Sciatic nerve (tissue), 2 donors: ENCODE measurements at regions not wholly inside any gene's neighbourhood (a gene's known extent, or its start where the extent isn't known, plus 50 kb on each side); places are given as distances from the start of the nearest gene placed in this dataset.

Experiments
- ATAC-seq: fragments of 200-7000 bp; cut with Tn5 transposase; one replicate; pipeline ENCODE4 v1.9.1; 2020; ENCODE audit warnings: mild to moderate bottlenecking, moderate library complexity
- DNase-seq: peaks from one replicate; pipeline ENCODE4 v3.0.0-alpha.2; 2020; ENCODE audit warnings: low spot score
- intact Hi-C: fragments of 100-400 bp; cut with DNase I; formaldehyde crosslinking; loops from one replicate; pipeline ENCODE4 v1.14.2; 2022
- donor health status: DM: no; HTN: no; CAD: no.
- donor health status: DM: no; HTN: no; CAD: no.

GRCh38 chr2:10520154-10520553 lies 72.0 kb upstream of the ODC1 start:
- intact Hi-C loops, result no loop called here
- ATAC-seq (no peak), DNase-seq (peak; percentile 37)

DNA sequence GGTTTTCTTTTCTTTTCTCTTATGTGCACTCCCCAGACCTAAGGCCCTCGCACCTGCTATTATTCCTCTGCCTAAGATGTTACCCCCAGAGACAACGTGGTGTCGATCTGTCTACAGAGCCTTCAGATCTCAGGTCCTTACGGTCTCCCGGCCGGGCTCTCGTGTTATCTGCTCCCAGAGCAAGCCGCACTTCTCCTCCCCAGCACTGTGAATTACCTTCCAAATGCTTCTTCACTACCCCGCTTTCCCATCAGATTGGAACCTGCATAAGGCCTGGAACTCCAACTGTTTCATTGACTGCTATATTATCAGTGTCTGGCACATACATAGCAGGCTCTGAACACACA lies 71.2 kb upstream of the ODC1 start:
- ATAC-seq, result no peak
- peak; percentile 32 for DNase-seq
- intact Hi-C loops, result loop anchor here (2.0 kb wide), 1 partner anchor 53 kb away; no protein-coding TSS in a partner anchor

- intact Hi-C loops, result loop anchor here (2.0 kb wide), 1 partner anchor 52 kb away; no protein-coding TSS in a partner anchor
- DNase-seq (peak; percentile 37), ATAC-seq (no peak)
These were observed 70.6 kb upstream of the ODC1 start for GRCh38 chr2:10518470-10519393.

GRCh38 chr2:10517351-10518043 lies 69.4 kb upstream of the ODC1 start:
- DNase-seq (peak; percentile 31), ATAC-seq (no peak)
- intact Hi-C loops, result loop anchor here (2.0 kb wide), 1 partner anchor 51 kb away; no protein-coding TSS in a partner anchor

DNA sequence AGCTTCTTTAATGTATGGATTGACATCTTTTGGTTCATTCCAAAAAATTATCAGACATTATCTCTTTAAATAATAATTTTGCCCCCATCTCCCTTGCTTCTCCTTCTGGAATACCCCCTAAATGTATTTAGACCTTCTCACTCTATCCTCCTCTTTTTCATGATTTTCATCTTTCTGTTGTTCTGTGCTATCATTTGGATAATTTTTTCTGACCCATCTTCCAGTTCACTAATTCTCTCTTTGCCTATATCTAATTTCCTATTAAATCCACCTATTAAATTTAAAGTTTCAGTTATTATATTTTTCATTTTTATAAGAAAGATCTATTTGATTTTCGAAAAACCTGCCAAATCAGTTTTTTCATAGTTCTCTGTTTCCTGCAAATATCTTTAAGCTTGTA lies 67.8 kb upstream of the ODC1 start:
- no peak for DNase-seq
- intact Hi-C loops, result no loop called here
- no peak for ATAC-seq

GRCh38 chr2:10514743-10515142 lies 66.6 kb upstream of the ODC1 start:
- ATAC-seq, result no peak
- intact Hi-C loops, result no loop called here
- peak; percentile 9 for DNase-seq

- intact Hi-C loops, result no loop called here
- DNase-seq (peak; percentile 18), ATAC-seq (no peak)
These were observed 66.1 kb upstream of the ODC1 start for GRCh38 chr2:10514273-10514672.

- ATAC-seq, result no peak
- peak; percentile 15 for DNase-seq
- intact Hi-C loops, result no loop called here
These were observed 65.1 kb upstream of the ODC1 start for GRCh38 chr2:10513201-10513600.

DNA sequence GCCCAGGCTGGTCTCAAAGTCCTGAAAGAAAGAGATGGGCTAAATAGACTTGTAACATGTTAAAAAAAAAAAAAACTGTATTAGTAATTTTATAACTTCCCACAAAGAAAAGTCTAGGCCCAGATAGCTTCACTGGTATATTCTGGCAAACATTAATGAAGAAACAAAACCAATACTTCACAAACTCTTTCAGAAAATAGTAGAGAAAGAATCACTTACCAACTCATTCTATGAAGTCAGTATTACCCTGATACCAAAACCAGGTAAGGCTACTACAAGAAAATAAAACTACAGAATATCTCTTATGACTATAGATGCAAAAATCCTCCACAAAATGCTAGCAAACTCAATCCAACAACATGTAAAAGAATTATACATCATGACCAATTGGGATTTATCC lies 59.9 kb upstream of the ODC1 start:
- no peak for ATAC-seq
- intact Hi-C loops, result no loop called here

GRCh38 chr2:10507106-10507505 lies 59.0 kb upstream of the ODC1 start:
- ATAC-seq (no peak), DNase-seq (peak; percentile 27)
- intact Hi-C loops, result no loop called here

More for the DNA sequence above, 59.9 kb upstream of the ODC1 start:
- DNase-seq, result no peak

- DNase-seq (peak; percentile 47), ATAC-seq (peak; percentile 13)
- intact Hi-C loops, result no loop called here
These were observed 57.1 kb upstream of the ODC1 start for GRCh38 chr2:10504994-10505820.

DNA sequence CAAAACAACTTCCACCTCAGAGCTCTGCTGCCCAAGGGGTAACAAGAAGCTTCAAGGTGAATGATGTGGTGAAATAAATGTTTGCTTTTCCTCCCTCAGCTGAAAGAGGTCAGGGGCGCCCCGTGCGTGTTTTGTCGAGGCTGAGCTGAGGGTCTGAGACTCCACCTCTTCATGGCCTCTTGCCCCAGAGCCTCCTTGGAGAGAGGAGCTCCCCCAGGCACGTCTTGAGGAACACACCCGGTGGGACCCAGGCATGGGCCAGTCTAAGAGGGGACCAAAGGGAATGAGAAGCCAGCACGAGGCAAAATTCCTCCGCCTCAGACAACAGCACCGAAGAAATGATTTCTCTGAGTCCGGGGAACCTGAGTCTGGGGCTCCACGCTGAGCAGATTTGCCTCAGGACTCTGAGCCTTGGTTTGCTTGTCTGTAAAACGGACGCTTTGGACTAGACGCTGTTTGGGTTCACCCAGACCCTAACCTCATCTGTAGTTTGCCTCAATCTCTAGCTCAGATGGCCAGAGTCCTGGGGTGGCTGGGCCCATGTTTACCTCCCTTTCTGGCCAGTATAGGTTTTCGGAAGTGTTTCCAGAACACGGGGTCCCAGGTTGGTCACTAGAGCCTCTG lies 56.4 kb upstream of the ODC1 start:
- peak; percentile 37 for DNase-seq
- no peak for ATAC-seq
- intact Hi-C loops, result no loop called here

DNA sequence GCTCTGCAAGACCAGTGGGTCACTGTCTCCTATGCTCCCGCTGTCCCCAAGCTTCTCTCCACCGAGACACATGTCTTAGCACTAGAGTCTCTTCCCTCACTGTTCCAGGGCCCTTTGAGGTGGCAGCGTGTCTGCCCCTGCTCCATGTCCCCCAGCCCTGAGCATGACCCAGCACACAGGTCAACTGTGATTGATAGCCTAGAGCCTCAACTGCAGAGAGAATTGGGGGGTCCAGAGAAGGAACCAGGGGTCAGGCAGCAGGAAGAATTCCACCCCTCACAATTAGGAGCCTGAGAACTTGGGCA lies 54.6 kb upstream of the ODC1 start:
- intact Hi-C loops, result no loop called here
- DNase-seq (peak; percentile 13), ATAC-seq (no peak)

DNA sequence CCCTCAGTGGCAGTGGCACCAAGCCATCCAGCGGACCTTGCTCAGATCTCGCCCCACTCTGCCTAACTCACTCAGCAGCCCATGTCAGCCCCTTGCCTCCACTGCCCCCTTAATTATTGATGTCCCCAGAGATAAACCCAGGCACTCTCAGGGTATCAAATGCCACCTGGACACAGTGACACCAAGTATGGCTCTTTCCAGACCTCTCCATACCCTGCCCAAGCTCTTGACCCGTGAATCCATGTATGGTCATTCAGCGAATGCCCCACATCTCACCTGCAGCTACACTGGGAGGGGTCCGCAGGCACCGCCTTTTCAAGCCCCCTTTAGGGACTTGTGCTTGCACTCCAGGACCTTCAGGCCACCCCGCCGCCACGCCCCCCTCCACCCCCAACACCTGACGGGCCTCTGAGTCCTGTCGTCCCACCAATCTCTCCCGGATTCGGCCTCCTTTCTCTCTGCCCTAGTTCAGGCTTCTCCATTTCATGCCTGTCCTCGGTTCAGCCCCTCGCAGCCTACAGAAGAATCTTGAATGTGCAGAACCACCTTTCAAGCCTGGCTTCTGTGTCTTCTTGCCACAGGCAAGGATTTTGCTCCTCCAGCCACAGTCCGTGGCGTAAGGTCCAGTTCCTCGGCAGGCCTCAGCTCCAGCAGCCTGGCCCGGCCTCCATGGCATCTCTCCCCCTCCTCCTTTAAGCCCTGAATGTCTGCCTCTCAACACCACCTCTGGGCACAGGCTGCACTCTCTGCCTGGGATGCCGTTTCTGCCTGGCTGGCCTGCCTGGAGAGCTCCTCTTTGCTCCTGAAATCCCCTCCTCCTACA lies 54.1 kb upstream of the ODC1 start:
- peak; percentile 35 for DNase-seq
- intact Hi-C loops, result no loop called here
- ATAC-seq, result no peak

- DNase-seq (no peak), ATAC-seq (no peak)
- intact Hi-C loops, result no loop called here
These were observed 53.4 kb upstream of the ODC1 start for GRCh38 chr2:10501451-10501961.

DNA sequence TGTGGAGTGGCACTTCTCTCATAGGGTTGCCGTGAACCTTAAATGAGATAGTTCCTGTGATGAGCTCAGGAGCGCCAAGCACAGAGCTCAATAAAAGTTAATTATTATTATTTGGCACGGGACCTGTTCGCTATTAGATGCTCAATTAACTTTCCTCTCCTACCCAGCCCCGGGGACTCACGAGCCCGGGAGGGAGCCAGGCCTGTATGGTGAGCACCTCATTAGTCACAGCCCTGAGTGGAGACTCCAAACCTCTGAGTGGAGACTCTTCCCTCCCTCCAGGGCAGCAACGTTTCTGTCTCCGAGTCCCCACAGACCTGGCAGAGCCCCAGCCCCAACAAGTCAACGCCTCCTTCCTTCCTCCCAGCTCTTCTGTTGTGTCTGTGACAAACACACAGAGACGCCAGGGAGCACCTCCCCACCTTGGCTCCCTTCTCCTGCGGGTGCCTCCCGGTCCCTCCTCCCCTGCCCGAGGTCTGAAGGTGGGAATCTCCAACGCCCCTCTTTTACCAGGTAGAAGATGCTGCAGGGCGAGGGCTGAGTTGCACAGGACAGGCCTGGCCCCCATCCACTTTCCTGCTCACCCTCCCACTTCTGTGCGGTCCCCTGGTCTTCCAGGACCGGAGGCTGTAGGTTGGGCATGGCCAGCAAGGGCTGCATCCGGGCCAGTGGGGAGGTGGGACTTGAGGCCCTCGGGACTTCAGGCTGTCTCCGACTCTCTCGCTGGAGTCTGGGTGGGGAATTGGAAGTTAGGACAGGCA lies 52.7 kb upstream of the ODC1 start:
- peak; percentile 46 for DNase-seq
- intact Hi-C loops, result no loop called here
- ATAC-seq, result no peak

- intact Hi-C loops, result no loop called here
- ATAC-seq (no peak), DNase-seq (peak; percentile 49)
These were observed 51.9 kb upstream of the ODC1 start for GRCh38 chr2:10499911-10500521.
